Activated naive CD8-positive, alpha-beta T cell treated with anti-CD3 and anti-CD28 coated beads, Interleukin-2, amount 50 U/mL, for 24 hours (primary cell): ENCODE measurements at regions not wholly inside any gene's neighbourhood (a gene's known extent, or its start where the extent isn't known, plus 50 kb on each side); places are given as distances from the start of the nearest gene placed in this dataset.

ENCODE experiments used
- ATAC-seq: fragments of 150-1000 bp; cut with Tn5 transposase; one replicate; pipeline ENCODE4 v1.10.0; 2021
- DNase-seq: peaks from one replicate; pipeline ENCODE4 v3.0.0; 2021
- H3K27ac Mint-ChIP-seq: one replicate; pipeline ENCODE4 v1.8.0; 2021; ENCODE audit warnings: mild to moderate bottlenecking, mixed read lengths
- H3K27me3 Mint-ChIP-seq: one replicate; pipeline ENCODE4 v1.8.0; 2021; ENCODE audit warnings: mixed read lengths
- H3K36me3 Mint-ChIP-seq: one replicate; pipeline ENCODE4 v1.8.0; 2021; ENCODE audit warnings: low read depth, mixed read lengths
- H3K4me1 Mint-ChIP-seq: one replicate; pipeline ENCODE4 v1.8.0; 2021; ENCODE audit warnings: mixed read lengths
- H3K4me3 Mint-ChIP-seq: one replicate; pipeline ENCODE4 v1.8.0; 2021; ENCODE audit warnings: mild to moderate bottlenecking, moderate library complexity, mixed read lengths
- H3K9me3 Mint-ChIP-seq: one replicate; pipeline ENCODE4 v1.8.0; 2021; ENCODE audit warnings: mixed read lengths

- peak; percentile 49 for DNase-seq
- peaks cover 8% of the 10 kb centered on the region for H3K9me3 Mint-ChIP-seq
- H3K27ac Mint-ChIP-seq: peak overlapping the region; percentile 91
- peaks cover 1% of the 10 kb centered on the region for H3K36me3 Mint-ChIP-seq
- peak overlapping the region; percentile 57 for H3K4me3 Mint-ChIP-seq
- H3K4me1 Mint-ChIP-seq: peaks cover 18% of the 10 kb centered on the region
- peak; percentile 95 for ATAC-seq
- H3K27me3 Mint-ChIP-seq: peaks cover 9% of the 10 kb centered on the region
Measured at GRCh38 chr17:65345261-65346005, 208.3 kb downstream of the RGS9 start.

- Mint-ChIP-seq H3K9me3 (peaks cover 11% of the 10 kb centered on the region), H3K4me3 (no peak overlapping the region), H3K36me3 (no peaks in the 10 kb centered on the region), H3K4me1 (peaks cover 9% of the 10 kb centered on the region), H3K27ac (no peak overlapping the region), H3K27me3 (peaks cover 2% of the 10 kb centered on the region)
- DNase-seq (no peak), ATAC-seq (no peak)
Measured at GRCh38 chr17:65340401-65340800, 203.2 kb downstream of the RGS9 start.

GRCh38 chr17:65334406-65334805 lies 197.2 kb downstream of the RGS9 start:
- H3K4me3 Mint-ChIP-seq: no peak overlapping the region
- no peak for DNase-seq
- H3K9me3 Mint-ChIP-seq: peaks cover 15% of the 10 kb centered on the region
- H3K27me3 Mint-ChIP-seq: peaks cover 13% of the 10 kb centered on the region
- ATAC-seq: no peak
- H3K27ac Mint-ChIP-seq: no peak overlapping the region
- H3K4me1 Mint-ChIP-seq: peaks cover 19% of the 10 kb centered on the region
- no peaks in the 10 kb centered on the region for H3K36me3 Mint-ChIP-seq

- peak; percentile 24 for ATAC-seq
- Mint-ChIP-seq H3K4me3 (no peak overlapping the region), H3K4me1 (peaks cover 19% of the 10 kb centered on the region), H3K27ac (no peak overlapping the region), H3K9me3 (peaks cover 10% of the 10 kb centered on the region), H3K27me3 (peaks cover 13% of the 10 kb centered on the region), H3K36me3 (no peaks in the 10 kb centered on the region)
- DNase-seq: no peak
Measured at GRCh38 chr17:65332779-65333178, 195.6 kb downstream of the RGS9 start.

- no peaks in the 10 kb centered on the region for H3K36me3 Mint-ChIP-seq
- H3K4me1 Mint-ChIP-seq: peaks cover 19% of the 10 kb centered on the region
- no peak overlapping the region for H3K4me3 Mint-ChIP-seq
- no peak for DNase-seq
- H3K27ac Mint-ChIP-seq: no peak overlapping the region
- ATAC-seq: peak; percentile 65
- peaks cover 6% of the 10 kb centered on the region for H3K9me3 Mint-ChIP-seq
- peaks cover 13% of the 10 kb centered on the region for H3K27me3 Mint-ChIP-seq
Measured at GRCh38 chr17:65332375-65332774, 195.2 kb downstream of the RGS9 start.

- no peak overlapping the region for H3K4me3 Mint-ChIP-seq
- H3K36me3 Mint-ChIP-seq: no peaks in the 10 kb centered on the region
- no peak for ATAC-seq
- DNase-seq: no peak
- H3K27ac Mint-ChIP-seq: no peak overlapping the region
- H3K9me3 Mint-ChIP-seq: peaks cover 4% of the 10 kb centered on the region
- H3K27me3 Mint-ChIP-seq: peaks cover 11% of the 10 kb centered on the region
- peaks cover 19% of the 10 kb centered on the region for H3K4me1 Mint-ChIP-seq
Measured at GRCh38 chr17:65328567-65328966, 191.4 kb downstream of the RGS9 start.

- no peak for DNase-seq
- ATAC-seq: no peak
- H3K4me3 Mint-ChIP-seq: no peak overlapping the region
- H3K36me3 Mint-ChIP-seq: no peaks in the 10 kb centered on the region
- no peaks in the 10 kb centered on the region for H3K27me3 Mint-ChIP-seq
- H3K27ac Mint-ChIP-seq: no peak overlapping the region
- no peaks in the 10 kb centered on the region for H3K9me3 Mint-ChIP-seq
- no peaks in the 10 kb centered on the region for H3K4me1 Mint-ChIP-seq
Measured at GRCh38 chr17:65324611-65325342, 187.6 kb downstream of the RGS9 start.

GRCh38 chr17:65323049-65323448 lies 185.9 kb downstream of the RGS9 start:
- Mint-ChIP-seq H3K9me3 (no peaks in the 10 kb centered on the region), H3K36me3 (no peaks in the 10 kb centered on the region), H3K27me3 (no peaks in the 10 kb centered on the region), H3K27ac (no peak overlapping the region), H3K4me1 (no peaks in the 10 kb centered on the region), H3K4me3 (no peak overlapping the region)
- DNase-seq (no peak), ATAC-seq (no peak)

- no peak overlapping the region for H3K27ac Mint-ChIP-seq
- DNase-seq (no peak), ATAC-seq (no peak)
- H3K4me1 Mint-ChIP-seq: peaks cover 5% of the 10 kb centered on the region
- H3K9me3 Mint-ChIP-seq: no peaks in the 10 kb centered on the region
- peaks cover 7% of the 10 kb centered on the region for H3K27me3 Mint-ChIP-seq
- H3K4me3 Mint-ChIP-seq: no peak overlapping the region
- no peaks in the 10 kb centered on the region for H3K36me3 Mint-ChIP-seq
Measured at GRCh38 chr17:65320820-65321219, 183.7 kb downstream of the RGS9 start.

- Mint-ChIP-seq H3K27ac (no peak overlapping the region), H3K36me3 (no peaks in the 10 kb centered on the region), H3K9me3 (no peaks in the 10 kb centered on the region), H3K27me3 (peaks cover 42% of the 10 kb centered on the region), H3K4me1 (peaks cover 10% of the 10 kb centered on the region), H3K4me3 (no peak overlapping the region)
- DNase-seq (peak; percentile 27), ATAC-seq (peak; percentile 66)
Measured at GRCh38 chr17:65314212-65314611, 177.0 kb downstream of the RGS9 start.

GRCh38 chr17:65312718-65313377 lies 175.7 kb downstream of the RGS9 start:
- DNase-seq (no peak), ATAC-seq (no peak)
- H3K27ac Mint-ChIP-seq: no peak overlapping the region
- peaks cover 10% of the 10 kb centered on the region for H3K4me1 Mint-ChIP-seq
- H3K9me3 Mint-ChIP-seq: no peaks in the 10 kb centered on the region
- peaks cover 42% of the 10 kb centered on the region for H3K27me3 Mint-ChIP-seq
- no peak overlapping the region for H3K4me3 Mint-ChIP-seq
- no peaks in the 10 kb centered on the region for H3K36me3 Mint-ChIP-seq

- ATAC-seq: no peak
- peaks cover 42% of the 10 kb centered on the region for H3K27me3 Mint-ChIP-seq
- H3K27ac Mint-ChIP-seq: no peak overlapping the region
- no peaks in the 10 kb centered on the region for H3K9me3 Mint-ChIP-seq
- H3K4me1 Mint-ChIP-seq: peaks cover 5% of the 10 kb centered on the region
- no peak for DNase-seq
- no peak overlapping the region for H3K4me3 Mint-ChIP-seq
- H3K36me3 Mint-ChIP-seq: no peaks in the 10 kb centered on the region
Measured at GRCh38 chr17:65311261-65311660, 174.1 kb downstream of the RGS9 start.

- no peaks in the 10 kb centered on the region for H3K9me3 Mint-ChIP-seq
- ATAC-seq: no peak
Measured at GRCh38 chr17:65307961-65308316, 170.8 kb downstream of the RGS9 start.

GRCh38 chr17:65307081-65307960 lies 170.2 kb downstream of the RGS9 start:
- no peak overlapping the region for H3K27ac Mint-ChIP-seq
- ATAC-seq (no peak), DNase-seq (no peak)
- no peak overlapping the region for H3K4me3 Mint-ChIP-seq
- H3K9me3 Mint-ChIP-seq: no peaks in the 10 kb centered on the region
- H3K27me3 Mint-ChIP-seq: peaks cover 16% of the 10 kb centered on the region
- no peaks in the 10 kb centered on the region for H3K4me1 Mint-ChIP-seq
- H3K36me3 Mint-ChIP-seq: no peaks in the 10 kb centered on the region

More at GRCh38 chr17:65307961-65308316, 170.8 kb downstream of the RGS9 start:
- no peaks in the 10 kb centered on the region for H3K4me1 Mint-ChIP-seq
- no peak overlapping the region for H3K4me3 Mint-ChIP-seq
- H3K27ac Mint-ChIP-seq: no peak overlapping the region
- peaks cover 21% of the 10 kb centered on the region for H3K27me3 Mint-ChIP-seq
- no peak for DNase-seq
- no peaks in the 10 kb centered on the region for H3K36me3 Mint-ChIP-seq
